Hematopoietic multipotent progenitor cell treated with erythropoietin and hydrocortisone succinate and interleukin-3 and kit ligand, for 6 days (in vitro differentiated cells): ENCODE measurements at regions not wholly inside any gene's neighbourhood (a gene's known extent, or its start where the extent isn't known, plus 50 kb on each side); places are given as distances from the start of the nearest gene placed in this dataset.
"Not testable (repeated sequence)": the region's sequence is repeated elsewhere in the genome, so short reads cannot be mapped to it uniquely, and the experiment has no call there.

ENCODE experiments used
- DNase-seq: peaks from one replicate; pipeline ENCODE4 v3.0.0-alpha.2; 2015

DNA sequence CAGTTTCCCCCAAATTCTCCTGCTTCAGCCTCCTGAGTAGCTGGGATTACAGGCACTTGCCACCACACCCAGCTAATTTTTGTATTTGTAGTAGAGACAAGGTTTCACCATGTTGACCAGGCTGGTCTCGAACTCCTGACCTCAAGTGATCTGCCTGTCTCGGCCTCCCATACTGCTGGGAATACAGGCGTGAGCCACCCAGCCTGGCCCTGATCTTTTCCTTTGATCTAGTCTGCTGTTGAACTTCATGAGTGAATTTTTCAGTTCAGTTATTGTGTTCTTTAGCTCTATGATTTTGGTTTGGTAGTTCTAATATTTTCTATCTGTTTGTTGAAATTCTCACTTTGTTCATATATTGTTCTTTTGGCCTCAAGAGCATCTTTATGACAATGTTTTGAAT lies 83.4 kb upstream of the RAP2C start:
- not testable (repeated sequence) for DNase-seq

DNA sequence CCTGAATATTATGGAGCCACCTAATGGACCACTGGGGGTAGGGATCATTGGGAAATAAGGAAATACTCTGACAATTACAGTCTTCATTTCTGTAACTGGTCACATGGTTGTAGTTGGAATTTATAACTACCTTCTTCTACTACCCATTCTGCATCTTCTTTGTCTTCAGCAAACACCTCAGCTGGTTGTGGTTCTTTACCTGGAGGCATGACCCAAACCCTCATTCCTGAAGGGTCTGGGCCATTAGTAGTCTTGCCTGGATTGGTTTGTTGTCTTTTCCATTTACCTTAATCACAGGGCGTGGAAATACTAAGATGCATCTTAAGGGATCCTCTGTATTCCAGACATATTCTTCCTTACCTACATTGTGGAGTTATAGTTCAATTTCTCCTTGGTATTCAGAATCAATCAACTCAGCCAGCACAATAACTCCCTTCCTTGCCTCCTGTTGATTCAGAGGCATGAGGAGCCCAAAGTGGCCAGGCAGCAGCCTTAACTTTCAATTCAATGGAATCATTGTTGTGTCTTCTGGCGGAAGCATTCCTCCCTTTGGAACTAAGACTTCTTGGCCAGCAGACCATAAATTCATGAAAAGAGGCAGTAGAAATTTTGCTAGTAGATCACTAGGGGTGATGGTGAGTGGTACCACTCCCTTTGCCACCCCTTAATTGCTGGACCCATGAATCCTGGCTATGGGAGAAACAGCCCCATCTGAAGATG lies 75.7 kb upstream of the RAP2C start:
- DNase-seq: no peak

DNA sequence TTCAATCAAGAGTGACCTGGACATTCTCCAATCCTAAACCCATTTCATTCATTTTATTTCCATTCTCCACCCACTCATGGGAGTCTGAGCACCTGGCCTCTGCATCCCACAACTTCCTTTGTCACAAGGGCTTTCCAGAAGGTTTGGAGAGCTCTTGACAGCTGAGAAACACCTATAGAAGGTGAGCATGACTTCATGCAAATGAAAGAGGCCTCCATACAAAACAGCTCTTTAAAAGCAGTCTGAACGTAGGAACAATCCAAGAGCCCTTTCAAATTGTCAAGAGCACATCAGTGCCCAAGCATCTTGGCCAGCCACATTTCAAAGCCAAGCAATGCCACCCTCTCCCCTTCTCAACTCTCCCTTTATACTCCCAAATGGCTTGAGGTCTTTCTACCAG lies 74.9 kb upstream of the RAP2C start:
- no peak for DNase-seq

DNA sequence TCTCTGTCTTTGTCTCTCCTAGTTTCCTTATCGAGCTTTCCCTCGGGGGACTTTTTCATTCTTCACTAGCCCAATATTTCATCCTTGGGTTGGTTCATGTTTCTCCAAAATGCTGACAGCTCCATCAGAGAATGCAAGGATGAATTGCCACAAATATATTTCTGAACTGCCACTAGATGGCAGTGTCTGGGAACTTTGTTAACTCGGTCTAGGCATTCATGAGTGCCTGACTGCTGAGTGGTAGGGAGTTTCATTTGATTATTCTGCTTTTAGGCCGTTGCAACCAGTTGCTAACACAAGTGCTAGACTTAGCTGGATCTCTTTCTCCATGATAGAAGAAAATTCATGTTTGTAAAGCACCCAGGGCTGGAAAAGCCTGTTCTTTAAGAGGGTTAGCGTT lies 73.5 kb upstream of the RAP2C start:
- peak; percentile 77 for DNase-seq

DNA sequence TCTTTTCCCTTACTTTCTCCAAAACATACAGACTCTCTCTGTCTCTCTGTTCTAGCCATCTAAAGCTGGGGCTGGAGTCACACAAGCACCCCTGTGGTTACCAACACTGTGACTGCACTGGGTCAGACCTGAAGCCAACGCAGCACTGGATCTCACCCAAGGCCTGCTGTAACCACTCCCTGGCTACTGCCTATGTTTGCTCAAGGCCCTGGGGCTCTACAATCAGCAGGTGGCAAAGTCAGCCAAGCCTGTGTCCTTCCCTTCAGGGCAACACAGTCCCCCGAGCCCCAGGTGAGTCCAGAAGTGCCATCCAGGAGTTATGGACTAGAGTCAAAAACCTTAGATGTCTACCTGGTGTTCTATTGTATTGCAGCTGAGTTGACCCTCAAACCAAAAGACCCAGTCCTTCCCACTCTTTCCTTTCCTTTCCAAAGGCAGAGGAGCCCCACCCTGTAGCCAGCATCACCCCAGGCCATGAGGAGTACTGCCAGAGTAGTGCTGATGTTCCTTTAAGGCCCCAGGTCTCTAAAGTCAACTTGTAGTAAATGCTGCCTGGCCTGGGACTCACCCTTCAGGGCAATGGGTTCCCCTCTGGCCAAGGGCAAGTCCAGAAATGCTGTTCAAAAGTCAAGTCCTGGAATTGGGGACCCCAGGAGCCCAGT lies 58.8 kb upstream of the RAP2C start:
- DNase-seq: no peak

DNA sequence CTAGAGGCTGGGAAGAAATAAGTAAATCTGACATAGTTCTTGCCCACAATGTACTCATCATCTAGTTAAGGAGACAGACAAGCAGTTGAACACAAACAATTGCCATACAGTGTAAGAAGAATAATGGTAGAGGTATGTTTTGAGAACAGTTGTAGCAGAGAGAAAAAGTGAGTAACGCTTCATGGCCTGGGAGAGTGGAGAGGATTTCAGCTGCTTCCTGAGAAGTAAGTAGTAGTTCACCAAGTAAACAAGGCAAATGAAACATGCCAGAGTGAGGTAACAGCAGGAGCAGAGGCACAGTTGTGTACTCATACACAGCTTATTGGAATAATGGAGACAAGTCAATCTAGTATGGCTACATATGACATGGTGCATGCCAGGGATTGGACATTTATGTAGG lies 53.6 kb upstream of the RAP2C start:
- no peak for DNase-seq

DNA sequence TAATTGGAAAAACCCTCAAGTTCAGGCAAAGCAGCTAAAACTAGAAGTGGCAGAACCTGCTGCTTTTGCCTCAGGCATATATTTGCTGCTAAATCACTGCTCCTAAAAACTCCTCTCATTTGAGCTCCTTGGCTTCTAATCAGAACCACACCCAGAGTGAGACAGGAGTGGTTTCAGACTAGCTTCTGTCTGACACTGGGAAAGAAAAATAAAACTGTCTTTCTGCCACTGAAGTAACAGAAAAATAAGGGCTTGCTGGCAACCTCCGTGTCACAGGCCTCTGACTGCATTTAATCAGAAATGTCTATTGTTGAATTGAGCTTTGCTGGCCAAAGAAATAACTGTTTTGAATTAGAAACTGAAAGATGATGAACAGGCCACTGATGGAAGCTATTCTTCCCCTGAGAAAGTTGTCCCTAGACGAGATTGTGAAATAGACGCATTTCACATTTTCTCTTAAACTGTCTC lies 52.1 kb upstream of the RAP2C start:
- DNase-seq: no peak

DNA sequence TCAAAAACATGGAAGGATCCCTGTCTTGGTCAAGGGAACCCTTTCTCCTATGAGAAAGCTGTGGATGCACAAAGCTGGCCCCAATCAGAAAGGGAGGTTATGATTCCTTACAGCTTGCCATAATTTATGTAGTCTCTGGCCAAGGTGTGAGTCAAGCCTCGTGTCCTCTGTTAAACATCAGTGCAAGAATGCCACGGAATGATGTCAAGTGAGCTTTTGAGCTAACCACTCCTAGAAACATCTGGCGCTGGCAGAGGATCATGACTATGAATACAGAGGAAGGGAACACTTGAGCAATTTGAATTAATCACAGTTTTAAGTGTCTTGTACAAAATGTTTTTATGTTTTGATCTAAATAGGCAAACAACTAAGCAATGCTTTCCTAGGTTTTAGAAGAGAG lies 51.5 kb upstream of the RAP2C start:
- no peak for DNase-seq

DNA sequence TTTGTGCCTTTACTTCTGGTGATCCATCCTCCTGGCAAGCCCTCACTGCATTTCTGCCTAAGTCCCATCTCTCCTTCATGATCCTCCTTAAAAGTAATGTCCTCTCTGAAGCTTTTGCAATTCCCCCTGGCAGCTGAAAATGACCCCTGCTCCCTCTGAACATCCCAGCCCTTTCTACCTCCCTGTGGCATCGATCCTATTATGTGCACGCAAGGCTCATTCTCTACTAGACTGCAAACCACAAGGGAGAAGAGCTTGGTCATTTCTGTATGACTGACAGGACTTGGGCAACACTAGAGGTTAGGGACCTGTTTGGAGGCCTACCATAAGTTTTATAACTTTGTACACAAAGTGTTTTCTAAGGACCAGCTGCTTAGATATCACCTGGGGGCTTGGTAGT lies 50.8 kb upstream of the RAP2C start:
- DNase-seq: no peak
